ENCODE measurements at regions not wholly inside any gene's neighbourhood (a gene's known extent, or its start where the extent isn't known, plus 50 kb on each side); places are given as distances from the start of the nearest gene placed in this dataset.
A peak's percentile ranks its signal among the peaks of the same experiment; 100 is the strongest.
"Not testable (repeated sequence)": the region's sequence is repeated elsewhere in the genome, so short reads cannot be mapped to it uniquely, and the experiment has no call there.

GRCh38 chr4:40681600-40681999, 51.9 kb upstream of the RBM47 start:
- no peak for TF ChIP-seq CTCF (IDR thresholded peaks at IDR 0.05; ENCODE audit: insufficient read depth, low read depth, low read length)
- DNase-seq (ENCODE audit: low read depth): no peak
- H3K4me3 ChIP-seq (ENCODE audit: low read depth, low read length): no peak overlapping the region

GRCh38 chr4:40682290-40683101, 52.8 kb upstream of the RBM47 start:
- TF ChIP-seq CTCF (IDR thresholded peaks at IDR 0.05; ENCODE audit: insufficient read depth, low read depth, low read length): no peak
- no peak for DNase-seq (ENCODE audit: low read depth)
- H3K4me3 ChIP-seq (ENCODE audit: low read depth, low read length): no peak overlapping the region

GRCh38 chr4:40683536-40684145, 54.0 kb upstream of the RBM47 start:
- DNase-seq (ENCODE audit: low read depth): peak; percentile 11
- not testable (repeated sequence) for H3K4me3 ChIP-seq (ENCODE audit: low read depth, low read length)

- no peak for TF ChIP-seq CTCF (IDR thresholded peaks at IDR 0.05; ENCODE audit: insufficient read depth, low read depth, low read length)
- no peak overlapping the region for H3K4me3 ChIP-seq (ENCODE audit: low read depth, low read length)
- DNase-seq (ENCODE audit: low read depth): no peak
These were observed 54.7 kb upstream of the RBM47 start for GRCh38 chr4:40684404-40684803.

GRCh38 chr4:40685300-40685699, 55.6 kb upstream of the RBM47 start:
- TF ChIP-seq CTCF (IDR thresholded peaks at IDR 0.05; ENCODE audit: insufficient read depth, low read depth, low read length): no peak
- DNase-seq (ENCODE audit: low read depth): peak; percentile 67

GRCh38 chr4:40686081-40686913, 56.6 kb upstream of the RBM47 start:
- no peak for TF ChIP-seq CTCF (IDR thresholded peaks at IDR 0.05; ENCODE audit: insufficient read depth, low read depth, low read length)
- DNase-seq (ENCODE audit: low read depth): peak; percentile 26
- H3K4me3 ChIP-seq (ENCODE audit: low read depth, low read length): no peak overlapping the region

More at GRCh38 chr4:40685300-40685699, 55.6 kb upstream of the RBM47 start:
- H3K4me3 ChIP-seq (ENCODE audit: low read depth, low read length): no peak overlapping the region
